C1 segment of cervical spinal cord (tissue), 14 donors: ENCODE measurements at regions not wholly inside any gene's neighbourhood (a gene's known extent, or its start where the extent isn't known, plus 50 kb on each side); places are given as distances from the start of the nearest gene placed in this dataset.
"Not testable (repeated sequence)": the region's sequence is repeated elsewhere in the genome, so short reads cannot be mapped to it uniquely, and the experiment has no call there.

ENCODE experiments used
- DNase-seq, 14 donors: peaks; one replicate each; lab custom pipeline; 2025; lab: John Stamatoyannopoulos, UW

DNA sequence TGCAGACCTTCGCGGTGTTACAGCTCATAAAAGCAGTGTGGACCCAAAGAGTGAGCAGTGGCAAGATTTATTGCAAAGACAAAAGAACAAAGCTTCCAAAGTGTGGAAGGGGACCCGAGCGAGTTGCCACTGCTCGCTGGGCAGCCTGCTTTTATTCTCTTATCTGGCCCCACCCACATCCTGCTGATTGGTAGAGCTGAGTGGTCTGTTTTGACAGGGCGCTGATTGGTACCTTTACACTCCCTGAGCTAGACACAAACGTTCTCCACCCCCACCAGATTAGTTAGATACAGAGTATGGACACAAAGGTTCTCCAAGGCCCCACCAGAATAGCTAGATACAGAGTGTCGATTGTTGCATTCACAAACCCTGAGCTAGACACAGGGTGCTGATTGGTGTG, 156.2 kb upstream of the GIMD1 start:
- DNase-seq, result not testable (repeated sequence)

DNA sequence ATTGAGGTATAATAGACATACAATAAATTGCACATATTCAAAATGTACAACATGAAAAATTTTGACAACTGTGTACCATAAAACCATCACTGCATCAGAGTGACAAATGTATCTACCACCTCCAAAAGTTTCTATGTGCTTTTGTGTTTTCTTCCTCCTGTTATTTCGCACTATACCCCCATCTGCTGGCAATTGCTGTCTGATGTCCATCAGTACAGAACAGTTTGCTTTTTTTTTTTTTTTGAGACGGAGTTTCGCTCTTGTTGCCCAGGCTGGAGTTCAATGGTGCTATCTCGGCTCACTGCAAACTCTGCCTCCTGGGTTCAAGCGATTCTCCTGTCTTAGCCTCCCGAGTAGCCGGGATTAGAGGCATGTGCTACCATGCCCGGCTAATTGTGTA, 154.3 kb upstream of the GIMD1 start:
- DNase-seq, result no peak

DNA sequence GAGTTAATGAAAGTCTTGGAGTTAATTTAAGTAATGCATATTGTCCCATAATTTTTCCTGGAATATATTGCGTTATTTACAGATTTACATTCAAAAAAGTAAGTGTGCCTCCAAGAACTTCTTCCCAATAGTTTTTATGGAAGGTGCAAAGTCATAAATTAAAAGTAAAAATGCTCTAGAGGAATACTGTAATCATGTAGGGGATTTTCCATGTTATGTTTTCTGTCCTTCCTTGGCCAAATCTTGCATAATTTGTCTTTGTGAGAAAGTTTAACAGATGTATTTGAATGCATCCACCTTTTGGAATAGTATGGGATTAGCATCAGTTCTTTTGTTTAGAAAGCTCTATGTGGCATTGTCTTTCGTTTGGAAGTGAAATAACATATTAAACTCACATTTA, 144.1 kb upstream of the GIMD1 start:
- DNase-seq, result no peak

DNA sequence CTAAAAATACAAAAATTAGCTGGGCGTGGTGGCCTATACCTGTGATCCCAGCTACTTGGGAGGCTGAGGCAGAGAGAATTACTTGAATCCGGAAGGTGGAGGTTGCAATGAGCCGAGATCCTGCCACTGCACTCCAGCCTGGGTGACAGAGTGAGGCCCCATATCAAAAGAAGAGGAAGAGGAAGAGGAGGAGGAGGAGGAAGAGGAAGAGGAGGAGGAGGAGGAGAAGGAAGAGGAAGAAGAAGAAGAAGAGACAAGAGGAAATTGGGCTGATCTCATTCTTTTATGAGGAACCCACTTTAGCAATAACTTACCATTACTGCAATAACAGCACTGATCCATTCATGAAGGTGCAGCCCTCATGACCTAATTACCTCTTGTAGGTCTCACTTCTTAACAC, 138.9 kb upstream of the GIMD1 start:
- DNase-seq, result no peak

DNA sequence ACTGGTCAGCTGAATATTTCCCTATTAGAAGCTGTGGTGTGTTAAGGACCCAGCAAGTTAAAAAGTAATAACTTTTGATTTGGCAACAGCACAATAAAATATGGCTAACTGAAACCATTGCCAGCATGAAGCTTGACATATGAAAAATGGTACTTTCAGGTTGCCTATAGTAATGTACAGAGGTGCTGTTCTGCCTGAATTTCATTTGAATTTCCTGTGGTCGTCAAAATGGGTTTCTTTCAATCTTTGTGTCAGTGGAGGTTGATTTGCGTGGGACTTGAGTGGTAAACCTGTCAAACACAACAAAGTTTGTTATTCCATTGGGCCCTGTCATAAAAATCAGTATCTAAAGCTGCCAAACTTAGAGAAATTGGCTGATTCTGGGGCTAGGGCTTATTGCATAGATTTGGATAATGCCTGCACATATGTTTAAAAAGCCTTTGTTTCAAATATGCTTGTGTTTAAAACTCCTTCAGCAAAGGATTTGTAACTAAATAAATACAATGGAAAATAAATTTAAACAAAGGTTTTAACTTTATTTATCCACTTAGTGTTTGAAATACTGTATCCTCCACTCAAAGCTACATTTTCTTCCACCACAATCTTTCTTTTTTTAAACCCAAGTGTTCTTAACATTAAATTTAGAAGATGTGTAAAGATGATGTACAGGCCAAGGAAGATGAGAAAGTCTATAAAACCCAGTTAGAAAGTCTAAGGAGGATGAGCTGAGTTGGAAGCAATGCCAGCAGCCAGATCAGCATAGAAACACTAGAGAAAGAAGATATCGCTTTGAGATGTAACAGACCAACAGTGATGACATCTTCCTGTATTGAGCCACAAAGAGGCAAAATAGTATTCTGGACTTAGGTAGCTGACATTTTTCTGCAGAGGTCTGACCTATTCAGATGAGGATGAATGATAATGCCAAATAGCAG, 134.8 kb upstream of the GIMD1 start:
- DNase-seq, result no peak

DNA sequence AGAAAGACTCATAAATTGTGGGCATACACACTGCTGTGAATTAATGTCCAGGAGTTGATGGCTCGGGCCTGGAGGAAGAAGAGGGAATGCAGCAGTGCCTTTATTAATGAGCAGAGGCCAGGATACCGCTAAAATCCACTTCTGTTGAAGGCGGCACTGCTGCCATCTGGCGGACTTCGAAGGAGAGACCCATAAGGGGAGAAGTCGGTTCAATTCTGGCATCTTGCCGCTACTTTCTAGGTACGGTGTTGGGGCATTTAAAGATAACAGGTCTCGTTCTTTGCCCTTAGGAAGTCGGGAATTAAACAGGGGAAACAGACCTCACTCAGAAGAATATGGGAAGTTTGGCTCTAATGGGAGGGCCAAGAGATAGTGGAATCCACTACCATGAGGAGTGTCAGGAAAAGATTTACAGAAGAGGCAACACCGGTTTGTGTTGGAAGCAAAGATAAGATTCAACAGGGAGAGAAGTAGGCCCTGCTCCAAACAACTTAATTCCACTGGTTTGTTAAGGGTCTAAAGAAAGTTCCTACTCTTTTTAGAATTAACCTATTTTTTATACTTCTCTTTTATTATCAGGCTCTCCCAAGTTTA, 133.6 kb upstream of the GIMD1 start:
- DNase-seq, result peak in 7 of 14 donors; percentile 0 to 30 (median 4)

DNA sequence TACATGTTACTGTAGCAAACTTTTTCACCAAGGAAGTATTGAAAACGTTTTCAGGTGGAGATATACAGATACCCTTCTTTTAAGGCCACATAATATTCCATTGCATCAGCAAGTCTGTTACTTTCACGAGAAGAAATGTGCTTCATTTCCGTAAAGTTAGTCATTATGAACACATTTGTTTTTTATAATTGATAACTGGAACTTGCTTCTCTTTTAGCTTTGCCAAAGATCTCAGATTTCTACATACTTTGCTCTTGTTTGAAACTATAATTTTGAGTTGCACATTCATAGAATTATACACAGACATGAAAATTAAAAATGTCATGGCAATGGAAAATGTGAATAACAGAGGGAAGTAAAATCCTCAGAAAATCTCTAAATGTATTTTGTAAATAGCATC, 128.7 kb upstream of the GIMD1 start:
- no peak for DNase-seq

DNA sequence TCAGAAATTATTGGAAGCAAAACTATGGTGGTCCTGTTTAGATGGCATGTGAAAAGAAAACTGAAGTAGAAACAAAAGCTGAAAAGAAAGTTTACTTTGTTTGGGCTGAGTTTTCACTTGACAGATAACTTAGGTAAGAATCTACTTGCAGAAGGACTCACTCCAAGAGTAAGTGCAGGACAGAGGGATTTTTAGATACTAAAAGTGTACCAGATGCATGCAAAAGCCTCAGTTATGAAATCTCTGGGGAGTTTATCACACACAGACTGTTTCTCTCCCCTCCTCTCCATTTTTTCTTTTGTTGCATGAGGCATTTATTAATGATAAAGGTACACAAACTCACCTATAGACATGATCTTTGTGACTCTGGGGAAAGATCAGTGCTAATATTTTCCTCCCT, 127.5 kb upstream of the GIMD1 start:
- no peak for DNase-seq

DNA sequence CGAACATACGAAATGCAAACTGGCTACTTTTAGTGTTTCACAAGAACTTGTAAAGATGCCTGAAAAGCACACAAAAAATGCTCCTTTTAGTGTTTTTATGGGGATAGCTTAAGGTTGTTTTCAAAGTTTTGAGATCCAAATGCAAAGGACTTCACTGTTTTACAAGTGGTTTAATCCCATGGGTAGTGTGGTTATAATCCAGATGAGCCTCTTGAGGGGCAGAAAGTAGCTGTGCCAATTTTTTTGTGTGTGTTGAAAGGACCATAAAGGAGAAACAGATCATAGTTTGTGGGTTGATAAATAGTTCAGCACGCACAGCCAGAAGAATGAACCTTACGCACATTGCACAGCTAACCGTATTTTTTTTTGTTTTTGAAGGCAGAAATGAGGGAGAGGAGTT, 126.9 kb upstream of the GIMD1 start:
- DNase-seq, result no peak

DNA sequence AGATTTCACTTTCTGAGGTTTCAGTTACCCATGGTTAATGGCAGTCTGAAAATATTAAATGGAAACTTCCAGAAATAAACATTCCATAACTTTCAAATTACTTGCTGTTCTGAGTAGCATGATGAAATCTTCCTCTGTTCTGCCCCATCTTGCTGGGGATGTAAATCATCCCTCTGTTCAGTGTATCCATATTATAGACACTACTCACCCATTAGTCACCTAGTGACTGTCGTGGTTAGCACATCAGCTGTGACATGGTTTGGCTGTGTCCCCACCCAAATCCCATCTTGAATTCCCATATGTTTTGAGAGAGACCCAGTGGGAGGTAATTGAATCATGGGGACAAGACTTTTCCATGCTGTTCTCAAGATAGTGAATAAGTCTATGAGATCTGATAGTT, 125.5 kb upstream of the GIMD1 start:
- no peak for DNase-seq

DNA sequence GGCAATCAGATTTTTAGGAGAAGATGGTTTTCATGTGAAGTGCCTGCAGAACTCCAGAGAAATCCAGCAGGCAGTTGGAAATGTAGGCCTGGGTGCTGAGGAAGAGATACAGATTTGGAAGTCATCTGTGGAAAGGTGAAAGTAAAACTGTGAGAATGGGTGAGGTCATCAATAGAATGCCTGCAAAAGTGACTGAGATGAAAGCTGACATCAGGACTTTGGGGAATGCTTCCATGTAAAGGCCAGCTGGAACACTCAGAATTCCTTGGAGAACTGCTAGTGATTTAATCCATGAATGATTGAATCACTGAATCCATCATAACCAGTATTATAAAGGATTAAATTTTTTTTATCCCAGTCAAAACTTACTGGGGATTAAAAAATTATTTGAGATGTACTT, 124.5 kb upstream of the GIMD1 start:
- DNase-seq, result no peak

DNA sequence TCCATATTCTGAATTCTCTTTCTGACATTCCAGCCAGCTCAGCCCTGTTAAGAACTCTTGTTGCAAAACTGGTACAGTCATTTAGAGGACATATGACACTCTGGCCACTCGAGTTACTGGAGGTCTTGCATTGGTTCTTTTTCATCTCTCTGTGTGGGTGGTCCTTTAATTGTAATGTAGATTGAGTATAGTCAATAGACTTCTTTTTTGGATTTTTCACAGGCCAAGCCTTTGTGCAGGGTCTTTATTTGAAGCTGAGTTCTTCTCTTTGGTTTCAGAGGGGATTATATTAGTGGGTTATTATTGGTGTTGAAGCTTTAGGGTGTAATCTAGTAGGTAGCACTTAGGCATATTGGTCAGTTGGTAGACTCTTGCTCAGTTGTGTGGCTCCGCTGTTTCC, 118.0 kb upstream of the GIMD1 start:
- DNase-seq, result no peak

DNA sequence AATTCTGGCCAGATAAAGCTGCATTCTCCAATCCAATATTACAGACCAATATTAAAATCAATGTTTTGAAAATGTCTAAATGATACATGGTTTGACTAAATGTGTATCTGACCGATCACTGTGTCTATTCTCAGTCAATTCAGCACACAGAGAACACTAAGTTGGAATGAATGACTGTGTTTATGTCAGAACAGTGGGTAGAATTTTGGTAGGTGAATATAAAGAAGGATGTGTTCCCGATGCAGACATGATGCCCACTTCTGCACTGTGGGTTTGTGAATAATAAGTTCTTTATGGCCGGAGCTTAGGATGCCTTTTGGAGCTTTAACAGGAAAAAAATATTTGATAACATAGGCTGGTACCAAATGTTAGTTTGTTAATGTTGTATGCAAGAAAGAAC, 113.2 kb upstream of the GIMD1 start:
- no peak for DNase-seq

DNA sequence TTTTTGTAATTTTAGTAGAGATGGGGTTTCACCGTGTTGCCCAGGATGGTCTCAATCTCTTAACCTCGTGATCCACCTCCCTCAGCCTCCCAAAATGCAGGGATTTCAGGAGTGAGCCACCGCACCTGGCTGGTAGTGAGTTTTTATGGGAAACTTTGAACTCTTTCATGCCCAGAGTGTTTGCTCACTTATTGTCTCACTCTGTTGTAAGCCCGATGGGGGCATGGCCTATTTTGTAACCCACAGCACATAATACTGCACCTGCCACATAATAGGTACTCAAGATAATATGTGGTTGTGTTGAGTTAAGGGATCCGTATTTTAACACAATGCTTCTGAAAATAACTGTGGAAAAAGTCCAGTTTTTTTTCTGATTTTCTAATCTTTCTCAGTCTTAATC, 109.6 kb upstream of the GIMD1 start:
- DNase-seq, result no peak

DNA sequence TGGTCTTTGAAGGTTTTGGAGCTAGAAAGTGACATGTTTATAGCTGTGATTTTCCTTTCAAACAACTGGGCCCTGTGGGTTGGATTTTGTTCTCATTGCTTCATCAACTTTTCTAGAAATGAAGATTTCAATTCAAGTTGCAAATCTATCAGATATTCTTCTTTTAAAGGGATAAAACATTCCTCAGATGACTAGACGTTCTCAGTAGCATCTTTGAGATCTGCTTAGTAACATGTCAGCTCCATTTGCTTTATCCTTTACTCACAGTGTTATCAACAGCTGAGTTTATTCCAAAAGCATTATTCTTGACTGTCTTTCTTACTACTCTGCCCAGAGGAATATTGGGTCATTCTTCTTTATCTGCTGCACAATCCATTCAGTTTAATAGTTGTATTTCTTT, 108.2 kb upstream of the GIMD1 start:
- DNase-seq, result no peak

DNA sequence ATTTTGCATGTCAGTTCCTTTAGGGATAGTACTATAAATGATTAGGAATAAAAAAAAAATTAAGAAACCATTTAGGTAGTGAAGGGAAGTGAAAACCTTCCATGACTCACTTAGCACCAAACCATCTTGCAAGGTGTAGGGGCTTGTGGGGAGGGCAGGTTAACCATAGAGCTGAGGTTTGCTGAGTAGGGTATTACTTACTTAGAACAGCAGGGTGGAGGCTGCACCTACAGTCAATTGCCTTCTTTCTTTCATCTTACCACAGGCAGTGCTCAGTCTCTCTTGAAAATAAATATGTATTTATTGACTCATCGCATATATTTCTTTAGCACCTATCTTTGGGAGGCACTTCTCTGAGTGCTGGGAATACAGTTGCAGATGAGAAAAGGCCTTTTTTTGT, 104.9 kb upstream of the GIMD1 start:
- DNase-seq, result no peak

DNA sequence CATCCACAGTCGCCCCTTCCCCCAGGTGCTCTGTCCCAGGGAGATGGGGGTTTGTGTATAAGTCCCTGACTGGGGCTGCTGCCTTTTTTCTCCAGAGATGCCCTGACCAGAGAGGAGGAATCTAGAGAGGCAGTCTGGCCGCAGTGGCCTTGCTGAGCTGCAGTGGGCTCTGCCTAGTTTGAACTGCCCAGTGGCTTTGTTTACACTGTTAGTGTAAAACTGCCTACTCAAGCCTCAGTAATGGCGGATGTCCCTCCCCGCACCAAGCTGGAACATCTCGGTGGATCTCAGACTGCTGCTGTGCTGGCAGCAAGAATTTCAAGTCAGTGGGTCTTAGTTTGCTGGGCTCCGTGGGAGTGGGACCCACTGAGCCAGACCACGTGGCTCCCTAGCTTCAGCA, 102.6 kb upstream of the GIMD1 start:
- DNase-seq, result no peak

DNA sequence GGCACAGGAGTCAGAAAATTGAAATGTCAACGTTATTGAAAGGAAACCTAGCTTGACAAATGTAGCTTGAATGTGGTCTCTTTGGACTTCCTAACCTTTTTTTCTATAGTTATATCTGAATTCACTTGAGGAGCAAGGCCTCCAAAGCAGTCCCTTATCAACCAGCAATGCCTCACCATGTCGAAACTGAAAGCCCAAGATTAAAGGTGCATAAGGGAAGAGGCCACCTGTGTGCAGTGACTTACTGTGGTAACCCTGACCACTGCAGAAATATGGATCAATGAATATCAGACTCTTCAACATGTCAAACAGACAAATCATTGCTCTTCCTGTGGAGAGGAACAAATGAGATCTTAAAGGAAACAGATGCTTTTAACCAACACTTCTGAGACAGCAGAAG, 95.0 kb upstream of the GIMD1 start:
- no peak for DNase-seq

DNA sequence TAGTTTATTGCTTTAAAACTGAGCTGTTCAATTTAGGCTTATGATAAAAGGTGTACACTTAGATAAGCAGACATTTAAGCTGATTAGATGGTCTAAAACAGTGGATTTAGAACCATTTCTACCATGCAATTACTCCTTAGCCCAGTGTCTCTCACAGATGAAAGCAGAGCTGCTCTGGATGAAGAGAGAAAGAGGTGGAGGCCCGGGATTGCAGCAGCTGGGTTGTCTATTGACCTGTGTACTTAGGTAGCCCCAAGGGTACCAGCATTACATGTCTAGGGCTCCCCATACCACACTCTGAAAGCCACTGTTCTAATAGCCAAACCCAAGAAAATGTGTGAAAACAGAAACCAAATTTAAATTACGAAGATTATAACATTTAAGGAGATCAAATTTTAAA, 86.0 kb upstream of the GIMD1 start:
- DNase-seq, result no peak

DNA sequence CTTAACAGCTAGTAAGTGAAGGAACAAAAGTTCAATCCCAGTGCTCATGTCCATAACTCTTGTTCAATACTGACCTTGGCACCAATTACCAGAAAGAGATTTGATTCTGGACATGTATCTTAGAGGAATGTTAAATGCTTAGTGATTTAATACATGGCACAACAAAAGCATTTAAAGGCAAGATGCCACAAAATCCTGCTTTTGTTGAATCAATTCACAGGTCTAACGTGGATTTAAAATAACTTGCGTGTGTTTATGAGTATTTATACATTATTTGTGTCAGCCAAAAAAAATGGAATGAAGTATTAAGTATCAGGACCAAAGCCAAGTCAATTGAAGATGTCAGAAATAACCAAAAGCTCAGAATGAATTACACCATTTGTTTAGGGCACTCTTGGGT, 85.4 kb upstream of the GIMD1 start:
- no peak for DNase-seq

DNA sequence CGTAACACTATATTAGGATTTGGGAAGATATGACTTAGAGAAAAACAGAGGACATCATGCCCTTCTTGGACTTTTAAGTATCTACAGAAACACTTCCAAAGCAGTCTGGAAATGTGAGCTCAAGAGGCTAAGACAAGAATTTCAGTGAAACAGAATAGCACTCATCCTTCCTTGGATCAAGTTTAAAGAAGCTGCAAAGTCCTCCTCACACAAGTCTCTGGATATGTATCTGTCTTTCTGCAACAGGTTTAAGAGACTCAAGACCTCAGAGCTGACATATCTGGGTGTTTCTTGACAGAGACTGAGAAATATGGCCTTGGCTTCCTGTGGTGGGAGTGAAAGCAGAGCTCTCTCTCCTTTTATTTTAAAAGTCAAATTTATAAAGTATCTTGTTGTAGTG, 82.5 kb upstream of the GIMD1 start:
- no peak for DNase-seq

DNA sequence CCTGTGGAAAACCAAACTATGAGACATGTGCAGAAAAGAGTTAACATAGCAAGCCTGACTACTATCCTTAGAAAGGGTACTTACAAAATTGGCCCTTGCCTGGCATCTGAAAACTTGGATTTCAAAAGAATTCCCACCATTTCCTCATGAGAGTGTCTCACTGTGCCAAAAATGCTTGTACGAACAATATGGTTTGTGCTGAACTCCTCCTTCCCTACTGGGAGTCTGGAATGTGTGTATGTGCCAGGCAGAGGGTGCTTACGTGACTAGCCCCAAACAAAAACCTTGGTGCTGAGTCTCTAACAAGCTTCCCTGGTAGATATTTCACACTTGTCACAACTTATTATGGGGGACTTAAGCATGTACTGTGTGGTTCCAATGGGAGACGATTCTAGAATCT, 81.7 kb upstream of the GIMD1 start:
- DNase-seq, result no peak

DNA sequence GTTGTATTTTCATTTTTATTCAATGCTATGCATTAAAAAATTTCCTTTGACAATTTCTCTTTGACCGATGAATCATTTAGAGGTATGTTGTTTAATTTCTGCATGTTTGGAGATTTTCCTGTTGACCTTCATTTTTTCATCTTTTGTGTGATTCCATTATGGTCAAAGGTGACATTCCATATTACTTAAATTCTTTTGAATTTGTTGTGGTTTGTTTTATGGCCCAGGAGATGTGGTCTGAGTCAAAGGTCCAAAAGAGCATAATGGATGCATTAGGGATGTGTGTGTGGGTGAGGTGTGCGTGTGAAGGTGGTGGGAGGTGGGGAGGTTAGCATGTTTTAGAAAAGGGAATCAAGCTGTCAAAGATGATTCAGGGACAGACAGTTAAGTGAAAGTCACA, 76.0 kb upstream of the GIMD1 start:
- DNase-seq, result no peak

DNA sequence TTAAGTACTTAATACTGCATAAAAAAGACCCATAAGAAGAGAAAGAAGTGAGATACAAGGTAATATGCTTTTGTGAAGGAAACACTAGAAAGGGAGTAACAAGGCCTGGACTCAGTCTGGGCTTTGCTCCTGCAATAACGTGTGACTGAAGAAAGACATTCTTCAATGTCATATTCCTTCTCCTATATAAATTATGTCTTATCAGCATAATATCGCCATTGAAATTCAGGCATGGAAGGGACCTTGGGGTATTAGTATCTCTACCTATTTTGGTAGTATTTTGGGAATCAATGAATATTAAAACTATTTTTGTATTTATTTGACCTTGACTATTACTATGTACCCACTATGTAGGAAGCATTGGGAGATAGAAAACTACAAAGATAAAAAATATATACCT, 62.2 kb upstream of the GIMD1 start:
- DNase-seq, result no peak
